WTC11 (cell line): ENCODE measurements at regions not wholly inside any gene's neighbourhood (a gene's known extent, or its start where the extent isn't known, plus 50 kb on each side); places are given as distances from the start of the nearest gene placed in this dataset.

ENCODE experiments used
- ATAC-seq: fragments of 200-7000 bp; cut with Tn5 transposase; 2 replicates; pipeline ENCODE4 v1.10.0; 2021; ENCODE audit warnings: mild to moderate bottlenecking, moderate library complexity
- CTCF ChIA-PET: fragments of 300-600 bp; sonication (Branson Sonifier 250); formaldehyde crosslinking; loops from one replicate; lab custom pipeline; 2021; ENCODE audit warnings: antibody characterized with exemption; lab: Charles Lee
- POLR2A ChIA-PET: fragments of 350-600 bp; sonication (Branson Sonifier 250); formaldehyde crosslinking; loops from one replicate; lab custom pipeline; 2021; ENCODE audit warnings: antibody characterized with exemption; lab: Charles Lee
- DNase-seq: peaks from one replicate; pipeline ENCODE4 v3.0.0; 2021; ENCODE audit warnings: low spot score
- H3K27ac Mint-ChIP-seq: 2 replicates; pipeline ENCODE4 v1.8.0; 2021; ENCODE audit warnings: mixed read lengths
- H3K27me3 Mint-ChIP-seq: 2 replicates; pipeline ENCODE4 v1.8.0; 2021; ENCODE audit warnings: low read depth, mild to moderate bottlenecking, moderate library complexity, mixed read lengths
- H3K36me3 Mint-ChIP-seq: 2 replicates; pipeline ENCODE4 v1.8.0; 2021; ENCODE audit warnings: mixed read lengths
- H3K4me1 Mint-ChIP-seq: 2 replicates; pipeline ENCODE4 v1.8.0; 2022; ENCODE audit warnings: mixed read lengths
- H3K4me3 Mint-ChIP-seq: 2 replicates; pipeline ENCODE4 v1.8.0; 2021; ENCODE audit warnings: mild to moderate bottlenecking, moderate library complexity, mixed read lengths
- H3K9me3 Mint-ChIP-seq: 2 replicates; pipeline ENCODE4 v1.8.0; 2021; ENCODE audit warnings: mixed read lengths
- AFF4 ChIP-seq: sonication (generic); formaldehyde crosslinking; IDR thresholded peaks from 2 replicates; pipeline ENCODE4 v1.8.1; 2023; ENCODE audit warnings: mild to moderate bottlenecking, missing genetic modification reagents, borderline replicate concordance
- ATF6 ChIP-seq: sonication (generic); formaldehyde crosslinking; IDR thresholded peaks from 2 replicates; pipeline ENCODE4 v1.8.1; 2023; ENCODE audit warnings: mild to moderate bottlenecking, missing genetic modification reagents
- CBFB ChIP-seq: sonication (generic); formaldehyde crosslinking; IDR thresholded peaks from 2 replicates; pipeline ENCODE4 v1.8.1; 2022; ENCODE audit warnings: mild to moderate bottlenecking, low read depth, missing genetic modification reagents
- CREB1 ChIP-seq: sonication (generic); formaldehyde crosslinking; IDR thresholded peaks from 2 replicates; pipeline ENCODE4 v1.8.0; 2023; ENCODE audit warnings: mild to moderate bottlenecking, missing genetic modification reagents
- ESRRA ChIP-seq: sonication (generic); formaldehyde crosslinking; IDR thresholded peaks from 2 replicates; pipeline ENCODE4 v1.8.1; 2022; ENCODE audit warnings: mild to moderate bottlenecking, missing genetic modification reagents, borderline replicate concordance
- ETV6 ChIP-seq: sonication (generic); formaldehyde crosslinking; IDR thresholded peaks from 2 replicates; pipeline ENCODE4 v1.8.1; 2022; ENCODE audit warnings: mild to moderate bottlenecking, missing genetic modification reagents
- FOXP4 ChIP-seq: sonication (generic); formaldehyde crosslinking; IDR thresholded peaks from 2 replicates; pipeline ENCODE4 v1.8.0; 2022; ENCODE audit warnings: mild to moderate bottlenecking, missing genetic modification reagents
- GABPB1 ChIP-seq: sonication (generic); formaldehyde crosslinking; IDR thresholded peaks from 2 replicates; pipeline ENCODE4 v1.8.1; 2023; ENCODE audit warnings: mild to moderate bottlenecking, missing genetic modification reagents
- HMGXB4 ChIP-seq: sonication (generic); formaldehyde crosslinking; IDR thresholded peaks from 2 replicates; pipeline ENCODE4 v1.8.1; 2023; ENCODE audit warnings: mild to moderate bottlenecking, moderate library complexity, missing genetic modification reagents
- MAX ChIP-seq: sonication (generic); formaldehyde crosslinking; IDR thresholded peaks from 2 replicates; pipeline ENCODE4 v1.8.0; 2022; ENCODE audit warnings: mild to moderate bottlenecking, missing genetic modification reagents
- NFYB ChIP-seq: sonication (generic); formaldehyde crosslinking; conservative IDR thresholded peaks from 2 replicates; pipeline ENCODE4 v1.8.0; 2022; ENCODE audit warnings: low read depth, missing genetic modification reagents
- NR3C1 ChIP-seq: sonication (generic); formaldehyde crosslinking; conservative IDR thresholded peaks from 2 replicates; pipeline ENCODE4 v1.8.1; 2023; ENCODE audit warnings: low read depth, mild to moderate bottlenecking, missing genetic modification reagents
- PREB ChIP-seq: sonication (generic); formaldehyde crosslinking; IDR thresholded peaks from 2 replicates; pipeline ENCODE4 v1.8.1; 2022; ENCODE audit warnings: mild to moderate bottlenecking, missing genetic modification reagents, moderate library complexity, borderline replicate concordance
- RORB ChIP-seq: fragments of 250-450 bp; sonication (Bioruptor Pico); IDR thresholded peaks from 2 replicates; pipeline ENCODE4 v1.9.0; 2021; ENCODE audit warnings: mild to moderate bottlenecking
- SMAD3 ChIP-seq: sonication (generic); formaldehyde crosslinking; IDR thresholded peaks from 2 replicates; pipeline ENCODE4 v1.8.0; 2022; ENCODE audit warnings: missing genetic modification reagents, mild to moderate bottlenecking, borderline replicate concordance
- TEAD1 ChIP-seq: sonication (generic); formaldehyde crosslinking; IDR thresholded peaks from 2 replicates; pipeline ENCODE4 v1.8.0; 2022; ENCODE audit warnings: mild to moderate bottlenecking, missing genetic modification reagents
- ZMAT4 ChIP-seq: fragments of 250-450 bp; sonication (Bioruptor Pico); IDR thresholded peaks from 2 replicates; pipeline ENCODE4 v1.9.0; 2021; ENCODE audit warnings: mild to moderate bottlenecking
- ZNF232 ChIP-seq: sonication (generic); formaldehyde crosslinking; IDR thresholded peaks from 2 replicates; pipeline ENCODE4 v1.8.0; 2022; ENCODE audit warnings: mild to moderate bottlenecking, missing genetic modification reagents
- ZNF396 ChIP-seq: fragments of 250-450 bp; sonication (Bioruptor Pico); IDR thresholded peaks from 2 replicates; pipeline ENCODE4 v1.8.0; 2021; ENCODE audit warnings: mild to moderate bottlenecking, moderate library complexity, borderline replicate concordance
- ZNF671 ChIP-seq: fragments of 250-450 bp; sonication (Bioruptor Pico); IDR thresholded peaks from 2 replicates; pipeline ENCODE4 v1.8.0; 2021; ENCODE audit warnings: mild to moderate bottlenecking

- TF ChIP-seq CREB1 (CRISPR knock-in tag) (no peak), NFYB (CRISPR knock-in tag) (no peak), HMGXB4 (CRISPR knock-in tag) (no peak), AFF4 (CRISPR knock-in tag) (no peak)
Measured at GRCh38 chr4:158035662-158036195, 137.1 kb downstream of the GASK1B start (continued).

GRCh38 chr4:158033416-158034120 is 139.3 kb downstream of the GASK1B start:
- Mint-ChIP-seq H3K9me3 (peaks cover 20% of the 10 kb centered on the region), H3K27me3 (no peaks in the 10 kb centered on the region)
- no peak for ATAC-seq
- CTCF ChIA-PET, result no interaction called here
- no peak for TF ChIP-seq NFYB (CRISPR knock-in tag)
- TF ChIP-seq RORB (CRISPR knock-in tag), result no peak
- TF ChIP-seq NR3C1 (CRISPR knock-in tag), result no peak
- TF ChIP-seq, all 79 proteins: peak for 0
- Mint-ChIP-seq H3K4me1 (peaks cover 6% of the 10 kb centered on the region), H3K4me3 (no peak overlapping the region), H3K27ac (no peak overlapping the region), H3K36me3 (peaks cover 7% of the 10 kb centered on the region)
- POLR2A ChIA-PET, result no interaction called here
- no peak for DNase-seq

GRCh38 chr4:158032733-158033415 is 140.0 kb downstream of the GASK1B start:
- Mint-ChIP-seq H3K27ac (no peak overlapping the region), H3K36me3 (peaks cover 13% of the 10 kb centered on the region), H3K27me3 (no peaks in the 10 kb centered on the region), H3K4me1 (peaks cover 6% of the 10 kb centered on the region), H3K9me3 (peaks cover 23% of the 10 kb centered on the region), H3K4me3 (no peak overlapping the region)
- ChIA-PET POLR2A (no interaction called here), CTCF (no interaction called here)
- DNase-seq, result no peak
- no peak for ATAC-seq
- TF ChIP-seq ZNF232 (CRISPR knock-in tag) (no peak), ATF6 (no peak), PREB (CRISPR knock-in tag) (no peak), ZNF396 (CRISPR knock-in tag) (no peak), ZMAT4 (CRISPR knock-in tag) (no peak), ZNF671 (CRISPR knock-in tag) (no peak), GABPB1 (CRISPR knock-in tag) (no peak), ETV6 (CRISPR knock-in tag) (no peak), SMAD3 (CRISPR knock-in tag) (no peak), FOXP4 (CRISPR knock-in tag) (no peak), ESRRA (CRISPR knock-in tag) (no peak), CBFB (CRISPR knock-in tag) (no peak), TEAD1 (CRISPR knock-in tag) (no peak), MAX (no peak)
